ENCODE measurements at regions not wholly inside any gene's neighbourhood (a gene's known extent, or its start where the extent isn't known, plus 50 kb on each side); places are given as distances from the start of the nearest gene placed in this dataset.

- TF ChIP-seq CTCF (conservative IDR thresholded peaks at IDR 0.05 in 1 of 2, IDR thresholded peaks at IDR 0.05 in 1 of 2; ENCODE audit: extremely low read depth in 1 of 2, insufficient read depth in 1 of 2, low read depth in 1 of 2, low read length in 2 of 2): no peak
- no peak for TF ChIP-seq EZH2 (IDR thresholded peaks at IDR 0.05; ENCODE audit: borderline replicate concordance, low read length)
These were observed 79.6 kb upstream of the SKOR2 start for GRCh38 chr18:47331026-47331425.
